H1 (cell line): ENCODE measurements at regions not wholly inside any gene's neighbourhood (a gene's known extent, or its start where the extent isn't known, plus 50 kb on each side); places are given as distances from the start of the nearest gene placed in this dataset.

ENCODE experiments used
- ATF2 ChIP-seq: IDR thresholded peaks from 2 replicates; pipeline ENCODE4 v1.6.1; 2012; ENCODE audit warnings: low read length, inconsistent platforms
- CBX5 ChIP-seq: fragments of 300-800, 300-1000 bp; sonication (generic); IDR thresholded peaks from 2 replicates; pipeline ENCODE4 v1.7.1; 2016; ENCODE audit warnings: antibody characterized with exemption, low read length, low read depth
- TF ChIP-seq, protein P1 (sequence below): IDR thresholded peaks from 2 replicates; pipeline ENCODE4 v1.6.1; 2012; ENCODE audit warnings: inconsistent platforms

DNA sequence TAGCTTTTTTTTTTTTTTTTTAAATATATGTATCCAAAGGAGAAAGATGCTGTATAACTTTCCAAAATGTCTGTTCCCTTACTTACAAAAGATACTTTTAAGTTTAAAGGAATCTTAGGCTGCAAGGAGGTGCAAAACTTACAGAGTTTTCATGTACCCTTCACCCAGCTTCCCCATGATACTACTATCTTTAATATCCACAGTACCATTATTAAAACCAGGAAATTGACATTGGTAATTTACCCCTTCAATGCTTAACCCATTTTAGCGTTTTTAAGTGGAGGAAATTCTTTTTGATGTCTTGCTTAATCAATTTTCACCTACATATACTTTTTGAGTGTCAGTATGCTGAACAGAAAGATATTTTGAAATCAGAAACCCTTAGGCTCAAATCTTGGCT is 310.9 kb downstream of the PRL start (continued):
- TF ChIP-seq ATF2 (no peak), CBX5 (no peak)
- TF ChIP-seq, protein P1, sequence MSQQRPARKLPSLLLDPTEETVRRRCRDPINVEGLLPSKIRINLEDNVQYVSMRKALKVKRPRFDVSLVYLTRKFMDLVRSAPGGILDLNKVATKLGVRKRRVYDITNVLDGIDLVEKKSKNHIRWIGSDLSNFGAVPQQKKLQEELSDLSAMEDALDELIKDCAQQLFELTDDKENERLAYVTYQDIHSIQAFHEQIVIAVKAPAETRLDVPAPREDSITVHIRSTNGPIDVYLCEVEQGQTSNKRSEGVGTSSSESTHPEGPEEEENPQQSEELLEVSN: no peak
